G401 (cell line): ENCODE measurements at regions not wholly inside any gene's neighbourhood (a gene's known extent, or its start where the extent isn't known, plus 50 kb on each side); places are given as distances from the start of the nearest gene placed in this dataset.

Experiments used
- DNase-seq: peaks from one replicate; pipeline ENCODE4 v3.0.0-alpha.2; 2015; ENCODE audit warnings: low spot score
- in situ Hi-C: cut with HindIII; loops from 2 replicates; pipeline ENCODE4 v1.10.0; 2016; ENCODE audit warnings: low sequenced_read_pairs, mixed read lengths

DNA sequence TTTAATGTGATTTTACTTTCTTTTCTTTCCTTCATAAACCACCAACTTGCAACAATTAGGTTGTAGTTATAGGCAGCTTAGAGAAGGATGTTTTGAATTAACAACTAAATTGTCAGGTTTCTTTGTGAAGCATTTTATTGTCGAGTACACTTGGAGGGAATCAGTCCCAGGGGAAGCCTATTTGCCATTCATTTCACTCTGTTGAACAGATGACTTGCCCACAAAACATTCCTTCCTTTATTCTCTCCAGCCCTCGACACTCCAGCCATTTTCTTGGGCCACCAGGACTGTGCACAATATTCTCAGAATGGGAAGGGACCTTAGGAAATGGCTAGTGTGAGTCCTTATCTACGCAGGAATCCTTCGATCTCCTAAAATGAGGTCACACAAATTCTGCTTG is 620.6 kb downstream of the SOX6 start:
- no peak for DNase-seq
- in situ Hi-C loops: no loop called here

DNA sequence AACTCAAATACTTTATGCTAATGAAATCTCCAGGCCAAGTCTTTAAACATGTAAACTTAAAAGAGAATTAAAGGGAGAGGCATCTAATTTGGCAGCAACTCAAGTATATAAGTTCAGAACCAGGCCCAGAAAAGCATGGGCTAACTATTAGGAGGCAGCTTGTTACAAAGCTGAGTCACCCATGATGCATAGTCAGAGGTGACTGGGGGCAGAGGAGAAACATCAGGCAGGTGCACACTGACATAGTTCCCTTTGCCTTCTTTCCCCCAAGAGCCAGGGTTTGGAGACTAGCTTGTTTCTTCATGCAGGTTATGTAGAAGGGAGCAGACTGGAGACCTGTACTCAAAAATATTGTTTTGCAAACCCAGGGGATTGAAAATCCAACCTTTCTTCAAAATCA is 619.0 kb downstream of the SOX6 start:
- DNase-seq: no peak
- in situ Hi-C loops: no loop called here

DNA sequence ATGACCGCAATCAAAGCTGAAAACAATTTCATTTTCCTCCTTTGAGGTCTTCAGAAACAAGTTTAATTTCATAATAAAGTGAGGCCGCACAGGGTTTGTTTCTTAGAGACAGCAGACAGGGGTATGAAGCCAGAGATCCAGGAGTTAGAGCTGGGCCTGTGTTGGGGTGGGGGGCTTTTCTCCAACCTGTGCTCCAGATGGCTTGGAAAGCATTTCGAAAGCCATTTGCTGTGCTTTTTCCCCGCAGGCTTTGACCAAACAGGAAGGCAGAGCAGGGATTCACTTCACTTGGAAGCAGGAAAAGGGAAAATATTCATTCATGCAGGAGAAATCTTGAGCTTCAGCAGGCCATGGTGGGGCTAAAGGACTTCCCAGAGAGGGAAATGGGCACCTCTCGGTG is 617.4 kb downstream of the SOX6 start:
- no peak for DNase-seq
- in situ Hi-C loops: no loop called here

DNA sequence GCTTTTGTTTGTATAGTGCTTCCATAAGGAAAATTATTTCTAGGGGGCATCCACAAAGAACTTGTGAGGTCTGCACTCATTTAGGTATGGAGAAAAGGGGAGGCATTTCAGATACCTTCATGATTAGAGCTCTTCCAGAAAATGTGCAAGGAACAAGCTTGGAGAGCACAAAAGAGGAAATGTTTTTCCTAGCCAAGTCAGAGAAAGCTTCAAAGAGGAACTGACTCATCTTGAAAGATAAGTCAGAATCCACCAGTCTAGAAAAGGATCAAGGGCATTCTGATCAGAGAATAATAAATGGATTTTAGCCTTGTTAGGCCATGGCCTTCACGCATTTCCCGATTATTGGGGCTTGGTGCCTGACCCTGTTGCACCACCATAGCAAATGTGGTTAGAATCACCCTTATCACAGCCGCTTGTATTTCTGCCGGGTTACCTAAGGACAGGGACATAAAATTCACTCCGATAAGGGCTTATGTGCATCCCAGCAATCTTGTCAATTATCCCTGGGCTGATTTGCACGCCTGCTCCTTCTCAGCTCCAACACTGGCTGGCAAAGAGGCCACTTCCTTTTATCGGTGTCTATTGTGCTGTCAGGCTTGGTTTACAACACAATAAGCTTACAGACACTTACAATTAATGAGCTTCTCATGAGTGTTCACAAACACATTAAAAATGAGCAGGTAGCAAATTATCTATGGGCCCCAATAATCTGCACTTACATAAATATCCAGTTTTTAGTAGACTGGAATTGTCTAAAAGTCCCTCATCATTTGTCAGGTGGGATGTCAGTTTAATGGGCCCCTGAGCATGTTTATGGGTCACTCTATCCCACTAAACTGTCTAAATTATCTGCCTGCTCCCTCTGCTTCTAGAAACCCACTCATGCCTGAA is 613.5 kb downstream of the SOX6 start:
- in situ Hi-C loops: no loop called here
- DNase-seq: no peak

DNA sequence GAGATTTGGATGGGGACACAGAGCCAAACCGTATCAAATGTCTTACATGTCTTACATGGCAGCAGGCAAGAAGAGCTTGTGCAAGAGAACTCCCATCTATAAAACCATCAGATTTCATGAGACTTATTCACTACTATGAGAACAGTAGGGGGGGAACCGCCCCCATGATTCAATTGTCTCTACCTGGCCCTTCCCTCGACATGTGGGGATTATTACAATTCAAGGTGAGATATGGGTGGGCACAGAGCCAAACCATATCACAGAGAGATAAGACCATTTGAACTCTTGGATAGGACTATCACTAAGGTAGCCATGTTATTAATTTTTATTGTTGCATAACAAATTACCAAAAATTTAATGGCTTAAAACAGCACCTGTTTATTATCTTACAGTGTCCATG is 611.7 kb downstream of the SOX6 start:
- no peak for DNase-seq
- in situ Hi-C loops: no loop called here

DNA sequence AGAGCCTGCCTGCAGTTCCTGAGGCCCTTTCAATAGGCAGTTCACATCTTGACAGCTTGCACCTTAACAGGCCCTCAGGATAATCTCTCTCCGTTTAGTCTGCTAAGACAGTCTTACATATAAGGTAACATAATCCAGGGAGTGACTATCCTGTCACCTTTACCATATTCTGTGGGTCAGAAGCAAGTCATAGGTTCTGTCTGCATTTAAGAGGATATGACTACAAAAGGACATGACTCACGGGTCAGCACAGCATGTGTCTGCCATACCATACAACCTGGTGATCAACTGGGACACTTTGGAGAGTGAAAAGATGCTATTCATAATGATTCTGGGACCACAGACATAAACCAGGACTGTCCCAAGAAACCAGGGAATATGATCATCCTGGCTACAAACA is 611.1 kb downstream of the SOX6 start:
- in situ Hi-C loops: no loop called here
- no peak for DNase-seq

DNA sequence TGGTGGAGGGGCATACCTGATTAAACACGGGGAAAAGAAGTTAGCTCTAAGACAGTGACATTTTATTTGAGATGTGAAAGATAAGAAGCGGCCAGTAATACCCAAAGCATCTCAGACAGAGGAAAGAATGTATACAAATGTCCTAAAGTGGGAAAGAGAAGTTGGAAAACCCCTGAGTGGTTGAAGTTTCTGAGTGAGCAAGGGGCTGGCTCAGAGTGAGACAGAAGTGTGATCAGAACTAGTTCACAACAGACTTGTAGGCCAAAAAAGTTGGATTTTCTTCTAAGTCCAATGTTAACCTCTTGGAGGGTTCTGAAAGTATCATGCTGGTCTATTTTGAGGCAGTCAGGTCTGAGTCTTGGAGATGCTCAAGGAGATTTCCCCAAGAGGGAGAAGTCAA is 608.7 kb downstream of the SOX6 start:
- in situ Hi-C loops: no loop called here
- no peak for DNase-seq

DNA sequence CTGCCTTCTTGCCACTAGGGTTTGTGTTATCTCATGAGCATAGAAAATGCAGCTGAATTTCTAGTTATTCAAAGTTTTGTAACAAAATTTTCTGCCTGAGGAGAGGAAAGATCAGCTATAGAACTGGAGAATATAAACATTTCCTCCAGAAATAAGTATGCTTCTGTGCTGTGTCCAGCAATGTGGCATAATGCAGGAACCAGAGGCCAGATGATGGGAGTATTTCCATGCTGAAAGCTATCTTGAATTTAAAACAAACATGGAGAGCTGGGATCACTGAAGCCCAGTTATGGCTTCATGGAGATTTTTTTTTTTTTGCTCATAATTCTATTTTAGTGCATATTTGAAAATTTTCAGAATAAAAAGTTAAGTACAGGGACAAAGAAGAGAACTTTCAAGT is 608.2 kb downstream of the SOX6 start:
- no peak for DNase-seq
- in situ Hi-C loops: no loop called here

DNA sequence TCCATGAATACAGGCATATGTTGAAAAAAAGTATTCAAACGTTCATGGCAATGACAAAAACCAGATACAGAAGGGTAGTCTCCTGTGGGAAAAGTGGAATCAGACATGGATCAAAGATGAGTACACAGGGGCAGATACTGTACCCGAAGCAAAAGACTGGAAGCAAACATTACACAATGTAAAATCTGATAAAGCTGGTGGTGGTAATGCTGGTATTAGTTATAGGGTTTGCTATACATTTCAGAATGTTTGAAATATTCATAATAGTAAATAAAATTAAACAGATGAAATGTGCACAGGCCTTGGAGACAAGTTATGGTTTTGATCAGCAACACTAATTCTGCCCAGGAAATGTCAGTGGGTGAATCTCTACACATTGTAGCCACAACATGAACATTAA is 607.6 kb downstream of the SOX6 start:
- in situ Hi-C loops: no loop called here
- no peak for DNase-seq

DNA sequence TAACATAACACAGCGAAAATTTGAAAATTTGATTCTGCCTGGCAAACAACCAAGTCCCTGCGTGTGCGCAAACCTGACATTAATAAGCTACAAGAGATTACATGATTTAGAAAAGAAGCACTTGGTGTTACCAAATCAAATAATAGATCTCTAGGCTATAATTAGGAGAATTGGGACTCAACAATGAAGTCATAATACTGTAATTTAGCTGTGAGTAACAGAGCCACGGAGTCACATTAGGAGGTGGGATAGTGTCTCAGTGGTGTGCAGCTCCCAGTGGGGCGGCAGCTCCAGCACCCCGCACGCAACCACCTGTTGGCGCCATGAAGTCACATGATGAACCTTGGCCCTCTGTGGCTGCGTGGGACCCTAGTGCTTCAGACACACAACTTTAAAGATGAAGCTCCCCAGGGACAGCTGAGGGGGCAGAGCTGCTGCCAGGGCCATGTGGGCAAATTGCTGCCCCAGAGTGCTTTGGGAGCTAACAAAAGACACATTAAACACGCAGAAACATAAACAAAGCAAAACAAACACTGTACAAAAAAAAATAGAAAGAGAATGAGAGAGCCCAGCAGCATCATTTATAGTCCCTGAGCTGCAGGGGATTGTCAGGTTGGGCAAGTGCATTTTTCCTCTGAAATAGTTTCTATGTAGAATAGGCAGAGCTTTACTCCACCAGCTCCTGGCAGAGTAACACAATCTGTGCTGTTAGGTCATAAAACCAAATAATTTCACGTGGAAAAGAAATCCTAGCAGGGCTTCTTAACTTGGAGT is 605.6 kb downstream of the SOX6 start:
- in situ Hi-C loops: no loop called here
- DNase-seq: no peak

DNA sequence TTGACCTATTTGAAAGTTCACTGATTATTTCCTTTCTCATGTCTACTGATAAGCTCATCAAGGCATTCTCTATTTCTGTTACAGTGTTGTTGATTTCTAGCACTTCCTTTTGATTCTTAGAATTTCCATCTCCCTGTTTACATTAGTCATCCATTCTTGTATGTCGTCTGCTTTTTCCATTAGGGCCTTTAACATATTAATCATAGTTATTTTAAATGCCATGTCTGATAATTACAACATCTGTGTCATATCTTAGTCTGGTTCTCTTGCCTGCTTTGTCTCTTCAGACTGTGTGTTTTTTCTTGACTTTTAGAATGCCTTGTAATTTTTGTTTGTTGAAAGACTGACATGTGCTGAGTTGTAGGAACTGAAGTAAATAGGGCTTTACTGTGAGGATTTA is 602.1 kb downstream of the SOX6 start:
- DNase-seq: no peak
- in situ Hi-C loops: no loop called here

DNA sequence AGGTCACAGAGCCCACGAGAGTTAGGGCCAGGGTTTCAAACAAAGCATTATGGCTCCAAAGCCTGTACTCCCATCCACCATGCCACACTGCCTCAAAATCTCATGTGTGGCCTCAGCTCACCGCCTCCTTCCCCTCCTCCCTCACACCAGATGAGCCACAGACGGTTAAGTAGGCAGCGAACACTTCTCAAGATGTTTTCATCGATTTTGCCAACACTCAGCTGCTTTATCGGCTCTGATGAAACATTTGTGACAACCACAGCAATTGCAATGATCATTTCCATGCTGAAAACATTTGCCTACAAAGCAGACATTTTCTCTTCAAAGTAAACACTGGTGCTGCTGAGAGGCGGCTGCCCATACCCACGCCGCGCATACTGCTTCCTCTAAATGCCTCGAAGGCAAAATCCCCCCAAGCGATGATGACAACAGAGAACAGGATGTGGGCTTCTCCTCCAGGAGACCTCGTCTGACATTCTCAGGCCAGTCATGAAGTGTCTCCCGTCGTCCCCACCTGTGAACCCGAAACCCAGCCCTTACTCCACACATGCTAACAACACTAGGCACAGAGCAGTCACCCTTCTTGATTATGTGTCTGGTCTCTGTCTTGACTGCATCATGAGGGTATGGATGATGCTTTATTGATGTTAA is 599.2 kb downstream of the SOX6 start:
- no peak for DNase-seq
- in situ Hi-C loops: no loop called here

DNA sequence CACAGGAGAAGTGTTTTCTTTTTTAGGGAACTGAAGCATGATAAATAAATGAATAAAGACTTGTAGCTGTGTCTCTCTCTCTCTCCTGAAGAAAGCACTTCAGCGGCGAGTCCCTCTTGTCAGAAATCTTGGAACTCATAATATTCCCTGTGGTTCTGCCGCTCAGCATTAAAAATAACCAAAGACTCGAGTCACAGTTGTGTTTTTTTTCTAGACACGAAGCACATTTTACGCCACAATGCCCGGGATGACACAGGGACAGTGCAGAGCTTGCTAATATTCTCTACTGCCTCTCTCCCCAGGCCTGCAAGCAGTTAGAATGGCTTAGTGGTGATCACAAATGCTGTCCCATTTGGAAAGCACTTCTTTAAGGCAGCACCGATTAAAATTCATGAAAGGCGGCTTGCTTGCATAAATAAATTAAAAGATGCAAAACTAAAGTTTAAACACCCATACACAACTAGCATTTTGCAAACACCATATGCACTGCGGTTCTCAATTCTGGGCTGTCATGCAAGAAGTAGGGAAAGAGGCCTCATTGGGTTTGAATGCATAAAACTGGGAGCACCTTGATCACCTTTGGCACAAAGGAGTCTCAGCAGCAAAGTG is 597.4 kb downstream of the SOX6 start:
- in situ Hi-C loops: no loop called here
- DNase-seq: peak; percentile 26

DNA sequence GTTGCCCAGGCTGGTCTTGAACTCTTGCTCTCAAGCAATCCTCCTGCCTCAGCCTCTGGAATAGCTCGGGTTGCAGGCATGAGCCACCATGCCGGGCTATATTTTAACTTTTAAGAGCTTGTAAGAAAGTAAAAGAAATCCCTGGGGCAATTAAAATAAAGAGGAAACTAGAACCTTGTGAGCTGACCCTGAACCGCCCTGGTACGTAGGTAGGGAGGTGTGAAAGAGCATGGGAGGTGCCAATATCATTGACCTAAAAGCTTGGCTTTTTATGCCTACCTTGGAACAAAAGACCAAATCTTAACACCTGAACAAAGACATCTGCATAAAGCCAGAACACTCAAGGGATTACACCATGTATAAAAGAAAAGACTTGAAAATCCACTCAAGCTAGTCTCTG is 595.1 kb downstream of the SOX6 start:
- in situ Hi-C loops: no loop called here

DNA sequence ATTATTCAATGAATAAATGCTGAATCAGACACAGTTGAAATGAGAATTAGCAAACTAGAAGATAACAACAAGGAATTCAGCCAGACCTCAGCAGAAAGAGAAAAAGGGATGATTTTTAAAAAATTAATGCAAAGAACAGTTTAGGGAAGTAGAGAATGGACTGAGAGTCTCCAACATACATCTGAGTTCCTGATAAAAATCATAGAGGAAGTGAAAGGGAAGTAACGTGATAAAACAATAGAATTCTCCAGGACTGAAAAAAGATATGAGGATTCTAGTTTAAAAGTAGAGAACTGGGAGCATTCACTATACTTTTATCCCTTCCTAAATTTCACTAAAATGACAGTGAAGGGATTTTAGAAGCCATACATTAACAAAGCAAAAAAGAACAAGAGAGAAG is 592.0 kb downstream of the SOX6 start:
- no peak for DNase-seq
- in situ Hi-C loops: no loop called here

More for the DNA sequence above, 595.1 kb downstream of the SOX6 start:
- no peak for DNase-seq

DNA sequence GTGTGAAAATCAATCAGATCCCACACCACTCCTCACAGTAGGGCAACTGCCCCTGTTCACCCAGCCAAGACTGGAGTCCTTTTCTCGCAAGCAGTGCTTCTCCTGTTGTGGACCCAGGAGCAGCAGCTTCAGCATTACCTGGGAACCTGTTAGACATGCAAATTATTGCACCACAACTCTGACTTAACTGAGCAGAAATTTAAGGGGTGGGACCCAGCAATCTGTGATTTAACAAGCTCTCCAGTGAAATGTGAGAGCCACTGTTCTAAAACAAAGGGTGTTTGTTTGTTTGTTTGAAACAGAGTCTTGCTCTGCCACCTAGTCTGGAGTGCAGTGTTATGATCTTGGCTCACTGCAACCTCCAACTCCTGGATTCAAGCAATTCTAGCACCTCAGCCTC is 591.4 kb downstream of the SOX6 start:
- DNase-seq: no peak
- in situ Hi-C loops: no loop called here

DNA sequence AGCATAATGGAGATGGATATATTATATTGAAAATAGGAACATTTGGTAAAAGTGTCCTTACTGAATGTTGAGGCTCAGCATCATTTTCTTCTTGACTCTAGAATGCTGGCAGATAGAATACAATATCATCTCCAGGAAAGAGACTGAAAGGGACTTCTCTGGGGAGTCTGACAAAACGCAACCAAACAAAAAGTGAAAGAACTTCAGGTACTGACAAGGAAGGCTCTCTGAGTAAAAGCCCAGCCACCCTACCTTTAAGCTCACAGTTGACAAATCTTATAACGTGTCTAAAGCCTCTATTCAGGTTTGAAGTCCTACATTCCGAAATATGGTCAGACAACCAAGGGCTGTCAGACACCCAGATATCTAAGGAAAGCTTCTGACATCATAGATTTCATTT is 590.8 kb downstream of the SOX6 start:
- DNase-seq: no peak
- in situ Hi-C loops: no loop called here

DNA sequence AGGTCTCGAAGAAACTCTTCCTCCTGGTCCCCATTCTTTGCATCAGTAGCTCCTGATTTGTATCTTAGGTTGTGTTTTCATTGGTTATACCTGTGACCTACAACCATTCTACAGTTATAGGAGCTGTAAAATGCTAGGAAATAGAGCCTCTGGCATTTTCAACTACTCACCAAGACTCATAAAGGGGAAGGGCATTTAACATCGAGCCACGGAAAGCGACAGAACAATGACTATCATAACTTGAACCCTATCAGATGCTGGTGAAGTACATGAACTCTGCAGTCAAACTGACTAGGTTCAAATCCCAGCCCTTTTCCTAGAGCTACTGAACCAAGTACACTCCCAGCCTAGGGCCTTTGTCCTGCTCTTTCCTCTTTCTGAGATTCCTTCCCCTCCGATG is 588.0 kb downstream of the SOX6 start:
- no peak for DNase-seq
- in situ Hi-C loops: no loop called here

DNA sequence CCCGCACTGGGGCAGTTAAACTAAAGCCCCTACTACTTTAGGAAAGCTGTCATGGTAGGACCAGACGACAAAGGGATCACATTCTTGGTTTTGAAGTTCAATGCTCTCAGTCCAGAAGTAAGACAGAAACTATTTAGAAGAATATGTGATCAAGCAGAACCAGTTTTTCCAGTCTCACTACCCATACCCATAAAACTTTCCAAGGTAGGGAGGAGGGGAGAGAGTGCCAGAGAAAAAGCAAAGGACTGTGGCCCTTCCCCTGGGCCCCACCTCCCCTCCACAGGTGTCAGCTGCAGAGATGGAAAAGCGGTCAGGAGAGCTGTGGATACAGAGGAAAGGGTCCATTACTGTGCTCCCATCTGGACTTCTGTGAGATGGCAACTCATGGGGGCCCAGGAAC is 587.1 kb downstream of the SOX6 start:
- in situ Hi-C loops: no loop called here
- DNase-seq: no peak
